Coronary artery (tissue), 2 donors: ENCODE measurements at regions not wholly inside any gene's neighbourhood (a gene's known extent, or its start where the extent isn't known, plus 50 kb on each side); places are given as distances from the start of the nearest gene placed in this dataset.
A peak's percentile ranks its signal among the peaks of the same experiment; 100 is the strongest.

Experiments used
- DNase-seq: peaks from one replicate; pipeline ENCODE4 v3.0.0-alpha.2; 2017; ENCODE audit warnings: low spot score
- H3K27ac ChIP-seq, 2 donors: fragments of 200-600 bp; sonication (generic); one replicate each; pipeline ENCODE4 v1.5.1; 2016 to 2019
- H3K4me3 ChIP-seq: fragments of 200-600 bp; sonication (generic); 2 replicates; pipeline ENCODE4 v1.5.1; 2016; ENCODE audit warnings: mild to moderate bottlenecking, moderate library complexity
- TF ChIP-seq, protein P1 (sequence below): fragments of 200-600 bp; sonication (generic); IDR thresholded peaks from one replicate; pipeline ENCODE4 v1.5.1; 2019; ENCODE audit warnings: antibody characterized with exemption

DNA sequence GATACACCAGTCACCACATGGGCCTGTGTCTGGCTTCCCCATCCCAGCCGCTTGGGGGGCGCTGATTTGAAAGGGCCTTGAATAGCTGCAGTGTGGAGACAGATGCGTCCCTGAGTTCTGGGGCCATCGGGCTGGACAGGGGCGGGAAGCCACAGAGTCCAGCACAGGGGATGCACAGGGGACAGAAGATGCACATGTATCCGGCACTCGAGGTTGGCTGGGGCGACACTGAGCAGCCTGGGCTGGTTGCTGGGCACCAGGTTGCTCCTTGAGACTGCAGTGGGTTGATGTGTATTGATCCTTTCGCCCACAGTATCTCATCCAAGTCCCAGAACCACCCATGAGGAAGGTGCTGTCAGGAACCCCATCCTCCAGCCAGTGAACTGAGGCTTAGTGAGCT, 99.3 kb upstream of the SYT13 start:
- DNase-seq, result peak; percentile 57
- TF ChIP-seq, protein P1, sequence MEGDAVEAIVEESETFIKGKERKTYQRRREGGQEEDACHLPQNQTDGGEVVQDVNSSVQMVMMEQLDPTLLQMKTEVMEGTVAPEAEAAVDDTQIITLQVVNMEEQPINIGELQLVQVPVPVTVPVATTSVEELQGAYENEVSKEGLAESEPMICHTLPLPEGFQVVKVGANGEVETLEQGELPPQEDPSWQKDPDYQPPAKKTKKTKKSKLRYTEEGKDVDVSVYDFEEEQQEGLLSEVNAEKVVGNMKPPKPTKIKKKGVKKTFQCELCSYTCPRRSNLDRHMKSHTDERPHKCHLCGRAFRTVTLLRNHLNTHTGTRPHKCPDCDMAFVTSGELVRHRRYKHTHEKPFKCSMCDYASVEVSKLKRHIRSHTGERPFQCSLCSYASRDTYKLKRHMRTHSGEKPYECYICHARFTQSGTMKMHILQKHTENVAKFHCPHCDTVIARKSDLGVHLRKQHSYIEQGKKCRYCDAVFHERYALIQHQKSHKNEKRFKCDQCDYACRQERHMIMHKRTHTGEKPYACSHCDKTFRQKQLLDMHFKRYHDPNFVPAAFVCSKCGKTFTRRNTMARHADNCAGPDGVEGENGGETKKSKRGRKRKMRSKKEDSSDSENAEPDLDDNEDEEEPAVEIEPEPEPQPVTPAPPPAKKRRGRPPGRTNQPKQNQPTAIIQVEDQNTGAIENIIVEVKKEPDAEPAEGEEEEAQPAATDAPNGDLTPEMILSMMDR, result no peak
- Histone ChIP-seq H3K4me3 (no peak overlapping the region), H3K27ac (no peak overlapping the region)

DNA sequence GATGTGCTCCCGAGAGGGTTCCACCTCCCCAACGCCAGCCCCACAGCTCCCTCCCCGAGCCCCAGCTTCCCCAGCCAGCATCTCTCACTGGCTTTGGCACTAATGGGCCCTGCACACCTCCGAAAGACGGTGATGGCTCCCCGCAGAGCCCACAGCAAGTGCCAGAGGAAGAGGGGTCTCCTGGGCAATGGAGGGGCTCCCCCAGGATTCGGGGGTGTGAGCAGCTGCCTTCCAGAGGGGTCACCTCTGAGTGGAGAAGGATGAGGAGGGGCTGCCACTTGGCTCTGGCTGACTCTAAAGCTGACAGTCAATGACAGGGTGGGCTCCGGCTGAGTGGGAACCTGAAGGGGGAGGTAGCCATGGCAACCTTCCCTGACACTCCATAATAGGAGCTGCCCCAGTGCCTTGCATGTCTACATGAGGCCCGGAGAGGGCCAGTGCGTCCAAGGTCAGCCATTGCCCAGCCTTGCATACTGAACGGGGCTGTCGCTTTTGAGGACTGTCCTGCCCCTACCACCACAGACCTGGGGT, 98.6 kb upstream of the SYT13 start:
- H3K4me3 ChIP-seq, result no peak overlapping the region
- no peak overlapping the region for H3K27ac ChIP-seq
- TF ChIP-seq, protein P1, result no peak
- no peak for DNase-seq

DNA sequence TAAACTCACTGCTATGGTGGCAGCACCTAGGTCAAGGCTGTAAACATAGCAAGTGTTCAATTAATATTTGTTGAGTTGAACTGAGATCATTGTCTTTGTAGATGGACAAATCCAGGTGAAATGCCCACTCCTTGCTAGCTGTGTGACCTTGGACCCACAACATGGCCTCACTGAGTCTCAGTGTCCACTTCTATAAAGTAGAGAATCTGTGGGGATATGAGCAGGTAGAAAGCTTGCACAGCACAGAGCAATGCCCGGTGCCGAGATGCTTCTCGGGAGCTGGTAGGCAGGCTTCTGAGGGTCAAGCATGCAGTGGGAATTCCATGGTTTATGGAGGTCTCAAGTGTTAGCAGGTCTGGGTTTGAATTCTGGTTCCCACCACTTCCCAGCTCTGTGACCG, 97.9 kb upstream of the SYT13 start:
- no peak for DNase-seq
- TF ChIP-seq, protein P1, result no peak
- H3K27ac ChIP-seq, result no peak overlapping the region
- no peak overlapping the region for H3K4me3 ChIP-seq

DNA sequence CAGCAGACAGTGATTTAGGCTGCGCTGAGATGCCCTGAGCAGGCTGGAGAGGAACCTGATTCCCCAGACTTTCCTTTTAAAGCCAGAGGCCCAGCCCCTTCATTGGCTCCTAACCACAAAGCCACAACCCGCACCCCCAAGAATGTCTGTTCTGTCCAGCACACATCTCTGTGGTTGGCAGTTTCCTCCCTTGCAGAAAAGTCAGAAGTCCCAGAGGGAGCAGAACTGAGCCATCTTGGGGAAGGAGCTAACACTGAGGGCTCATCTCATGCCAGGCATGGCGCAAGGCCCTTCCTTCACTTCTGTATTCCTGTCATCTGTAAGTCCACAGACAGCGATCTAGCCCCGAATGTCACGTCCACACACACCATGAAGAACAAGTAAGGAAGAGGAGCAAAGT, 97.1 kb upstream of the SYT13 start:
- TF ChIP-seq, protein P1, result no peak
- no peak overlapping the region for H3K4me3 ChIP-seq
- no peak for DNase-seq
- no peak overlapping the region for H3K27ac ChIP-seq

DNA sequence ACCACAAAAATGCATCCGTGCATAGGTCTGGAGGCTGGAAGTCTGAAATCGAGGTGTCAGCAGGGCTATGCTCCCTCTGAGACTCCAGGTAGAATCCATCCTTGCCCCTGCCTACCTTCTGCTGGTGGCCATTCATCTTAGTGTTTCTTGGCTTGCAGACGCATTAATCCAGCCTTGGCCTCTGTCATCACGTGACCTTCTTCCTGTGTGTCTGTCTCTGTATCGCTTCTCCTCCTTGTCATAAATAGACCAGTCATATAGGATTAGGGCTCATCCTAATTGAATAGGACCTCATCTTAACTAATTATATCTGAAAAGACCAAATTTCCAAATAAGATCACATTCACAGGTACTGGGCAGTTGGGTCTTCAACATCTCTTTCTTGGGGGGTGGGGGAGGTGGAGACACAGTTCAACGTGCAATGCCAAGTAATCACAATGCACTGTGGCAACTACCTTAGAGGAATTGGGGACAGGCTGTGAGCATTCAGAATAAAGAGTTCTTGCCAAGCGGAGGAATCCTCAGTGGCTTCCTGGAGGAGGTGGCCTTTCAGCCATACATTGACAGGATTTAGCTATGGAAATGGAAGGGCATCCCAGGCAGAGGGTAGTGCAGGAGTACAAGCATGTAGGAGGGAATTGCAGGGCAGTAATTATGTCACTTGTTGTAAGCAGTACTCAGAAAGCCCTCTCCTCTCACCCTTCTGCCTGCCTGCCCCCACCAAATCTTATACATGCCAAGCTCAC, 96.2 kb upstream of the SYT13 start:
- TF ChIP-seq, protein P1, result no peak
- no peak for DNase-seq
- no peak overlapping the region for H3K27ac ChIP-seq
- no peak overlapping the region for H3K4me3 ChIP-seq

DNA sequence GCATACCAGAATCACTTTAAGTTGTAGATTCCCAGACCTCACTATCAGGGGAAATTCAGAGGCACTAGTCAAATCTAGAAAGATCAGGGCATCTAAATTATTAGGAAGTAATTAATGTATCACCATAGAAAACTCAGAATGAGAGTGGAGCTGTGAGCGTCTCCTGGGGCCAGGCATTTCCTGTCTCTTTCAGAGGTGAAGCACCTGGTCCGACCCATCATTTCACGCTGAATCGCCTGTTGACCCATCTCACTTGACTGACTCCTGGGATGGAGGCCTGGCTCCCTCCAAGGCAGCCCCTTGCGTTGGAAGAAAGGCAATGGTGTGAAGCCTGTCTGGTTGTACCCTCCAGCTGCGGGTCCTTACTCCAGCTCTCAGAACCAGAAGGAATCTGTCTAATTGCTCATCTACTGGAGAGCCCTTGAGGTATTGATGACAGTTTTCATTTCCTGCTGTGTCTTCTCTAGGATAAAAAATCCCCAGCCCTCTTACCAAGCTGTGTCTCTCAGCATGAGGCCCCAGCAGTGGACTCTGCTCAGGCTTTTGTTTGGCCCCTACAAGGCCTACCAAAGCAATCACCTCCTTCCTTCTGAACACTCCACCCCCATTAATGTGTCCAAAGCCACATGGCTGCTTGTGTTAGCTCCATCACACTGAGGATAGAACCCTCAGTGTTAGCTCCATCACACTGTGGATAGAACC, 93.2 kb upstream of the SYT13 start:
- Histone ChIP-seq H3K4me3 (no peak overlapping the region), H3K27ac (no peak overlapping the region)
- TF ChIP-seq, protein P1, result no peak
- no peak for DNase-seq
